Neural cell (in vitro differentiated cells): ENCODE measurements at regions not wholly inside any gene's neighbourhood (a gene's known extent, or its start where the extent isn't known, plus 50 kb on each side); places are given as distances from the start of the nearest gene placed in this dataset.

Experiments used
- H2AFZ ChIP-seq: fragments of 200-600, 300-800 bp; sonication (generic), shearing (Covaris generic); 2 replicates; pipeline ENCODE4 v1.6.0; 2014; ENCODE audit warnings: low read depth, mild to moderate bottlenecking, antibody characterized with exemption, low read length, moderate library complexity
- H3F3A ChIP-seq: fragments of 200-600 bp; shearing (Covaris generic); 2 replicates; pipeline ENCODE4 v1.6.1; 2016; ENCODE audit warnings: mild to moderate bottlenecking, moderate library complexity, mixed read lengths, antibody characterized with exemption, low read length; ENCODE audit not compliant: insufficient read depth, poor library complexity, severe bottlenecking
- H3K27ac ChIP-seq: fragments of 200-600, 300-800 bp; sonication (generic), shearing (Covaris generic); 2 replicates; pipeline ENCODE4 v1.5.1; 2014; ENCODE audit warnings: mild to moderate bottlenecking, low read length, moderate library complexity
- H3K27me3 ChIP-seq: fragments of 300-800, 200-600 bp; sonication (generic), shearing (Covaris generic); 2 replicates; pipeline ENCODE4 v1.6.0; 2014; ENCODE audit warnings: mild to moderate bottlenecking, low read depth, low read length, moderate library complexity; ENCODE audit not compliant: insufficient read depth
- H3K36me3 ChIP-seq: fragments of 300-800, 200-600 bp; sonication (generic), shearing (Covaris generic); 2 replicates; pipeline ENCODE4 v1.5.1; 2014; ENCODE audit warnings: mild to moderate bottlenecking, antibody characterized with exemption, low read length, moderate library complexity; ENCODE audit not compliant: insufficient read depth
- H3K4me2 ChIP-seq: fragments of 300-800, 200-600 bp; sonication (generic), shearing (Covaris generic); 2 replicates; pipeline ENCODE4 v1.6.0; 2014; ENCODE audit warnings: mild to moderate bottlenecking, low read length
- H3K4me3 ChIP-seq: fragments of 300-800, 200-600 bp; sonication (generic), shearing (Covaris generic); 2 replicates; pipeline ENCODE4 v1.5.1; 2014; ENCODE audit warnings: mild to moderate bottlenecking, low read length, moderate library complexity
- H3K79me2 ChIP-seq: fragments of 200-600 bp; shearing (Covaris generic); replicated peaks from 2 replicates; pipeline ENCODE4 v1.6.0; 2014; ENCODE audit warnings: mild to moderate bottlenecking, low read length, moderate library complexity; ENCODE audit not compliant: insufficient read depth
- H3K9ac ChIP-seq: fragments of 300-800, 200-600 bp; sonication (generic), shearing (Covaris generic); 2 replicates; pipeline ENCODE4 v1.6.1; 2016; ENCODE audit warnings: mild to moderate bottlenecking, low read length, mixed read lengths
- H3K9me2 ChIP-seq: fragments of 200-600 bp; shearing (Covaris generic); 2 replicates; pipeline ENCODE4 v1.6.1; 2016; ENCODE audit warnings: mild to moderate bottlenecking, low read length, mixed read lengths; ENCODE audit not compliant: insufficient read depth
- H3K9me3 ChIP-seq: fragments of 200-600, 300-800 bp; sonication (generic), shearing (Covaris generic); 2 replicates; pipeline ENCODE4 v1.6.1; 2016; ENCODE audit warnings: mild to moderate bottlenecking, mixed run types, low read length, moderate library complexity, mixed read lengths
- H4K20me1 ChIP-seq: fragments of 200-600 bp; shearing (Covaris generic); 2 replicates; pipeline ENCODE4 v1.6.1; 2016; ENCODE audit warnings: mild to moderate bottlenecking, mixed run types; ENCODE audit not compliant: insufficient read depth
- CTCF ChIP-seq: fragments of 450-650 bp; IDR thresholded peaks from 2 replicates; pipeline ENCODE4 v1.5.1; 2014; ENCODE audit warnings: antibody characterized with exemption, mild to moderate bottlenecking, moderate library complexity; ENCODE audit not compliant: poor library complexity, severe bottlenecking
- EP300 ChIP-seq: fragments of 450-650 bp; conservative IDR thresholded peaks from 2 replicates; pipeline ENCODE4 v1.6.1; 2014; ENCODE audit warnings: antibody characterized with exemption, mild to moderate bottlenecking, moderate library complexity; ENCODE audit not compliant: poor library complexity, severe bottlenecking
- EZH2 ChIP-seq: fragments of 200-600, 300-800 bp; shearing (Covaris generic), sonication (generic); IDR thresholded peaks from 2 replicates; pipeline ENCODE4 v1.6.1; 2014; ENCODE audit warnings: antibody characterized with exemption, low read length, borderline replicate concordance, mild to moderate bottlenecking; ENCODE audit not compliant: insufficient read depth, poor library complexity, severe bottlenecking
- MXI1 ChIP-seq: fragments of 450-650 bp; conservative IDR thresholded peaks from 2 replicates; pipeline ENCODE4 v1.6.1; 2014; ENCODE audit warnings: antibody characterized with exemption, mild to moderate bottlenecking; ENCODE audit not compliant: poor library complexity, severe bottlenecking
- POLR2AphosphoS5 ChIP-seq: IDR thresholded peaks from 2 replicates; pipeline ENCODE4 v1.6.1; 2012
- RAD21 ChIP-seq: fragments of 450-650 bp; conservative IDR thresholded peaks from 2 replicates; pipeline ENCODE4 v1.6.1; 2014; ENCODE audit warnings: antibody characterized with exemption, mild to moderate bottlenecking, moderate library complexity
- SMC3 ChIP-seq: fragments of 450-650 bp; conservative IDR thresholded peaks from 2 replicates; pipeline ENCODE4 v1.6.1; 2014; ENCODE audit warnings: antibody characterized with exemption, mild to moderate bottlenecking, moderate library complexity; ENCODE audit not compliant: poor library complexity
- TAF1 ChIP-seq: IDR thresholded peaks from 2 replicates; pipeline ENCODE4 v1.6.1; 2012; ENCODE audit warnings: low read depth
- TF ChIP-seq, protein P1 (sequence below): IDR thresholded peaks from 2 replicates; pipeline ENCODE4 v1.6.1; 2012; ENCODE audit warnings: borderline replicate concordance

DNA sequence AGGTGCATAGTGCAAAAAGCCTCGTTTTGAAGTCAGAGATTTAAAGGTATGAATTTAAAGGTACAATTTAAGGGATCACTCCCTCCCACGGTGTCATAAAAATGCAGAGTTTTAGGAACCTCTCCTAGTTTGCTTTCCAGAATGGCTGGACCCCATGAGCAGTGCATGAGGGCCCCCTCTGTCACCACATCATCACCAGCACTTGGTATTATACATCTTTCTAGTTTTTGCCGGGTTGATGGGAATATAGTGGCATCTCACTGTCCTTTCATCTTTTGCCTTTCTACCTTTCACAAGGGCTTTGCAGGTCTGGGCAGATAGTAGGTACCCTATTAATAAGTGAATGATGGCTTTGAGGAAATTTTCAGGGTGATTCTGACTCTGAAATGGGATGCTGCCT, 103.6 kb upstream of the AGBL1 start:
- Histone ChIP-seq H3F3A (no peaks in the 10 kb centered on the region), H3K9ac (no peak overlapping the region), H3K79me2 (no peaks in the 10 kb centered on the region), H3K27ac (no peak overlapping the region), H2AFZ (no peak overlapping the region), H3K4me2 (no peak overlapping the region), H3K9me3 (no peaks in the 10 kb centered on the region), H3K36me3 (no peaks in the 10 kb centered on the region), H3K4me3 (no peak overlapping the region), H3K9me2 (no peaks in the 10 kb centered on the region), H3K27me3 (no peaks in the 10 kb centered on the region), H4K20me1 (no peaks in the 10 kb centered on the region)
- TF ChIP-seq MXI1 (no peak), EZH2 (no peak), TAF1 (no peak), EP300 (no peak), RAD21 (no peak), POLR2AphosphoS5 (no peak), SMC3 (no peak), CTCF (no peak)
- TF ChIP-seq, protein P1, sequence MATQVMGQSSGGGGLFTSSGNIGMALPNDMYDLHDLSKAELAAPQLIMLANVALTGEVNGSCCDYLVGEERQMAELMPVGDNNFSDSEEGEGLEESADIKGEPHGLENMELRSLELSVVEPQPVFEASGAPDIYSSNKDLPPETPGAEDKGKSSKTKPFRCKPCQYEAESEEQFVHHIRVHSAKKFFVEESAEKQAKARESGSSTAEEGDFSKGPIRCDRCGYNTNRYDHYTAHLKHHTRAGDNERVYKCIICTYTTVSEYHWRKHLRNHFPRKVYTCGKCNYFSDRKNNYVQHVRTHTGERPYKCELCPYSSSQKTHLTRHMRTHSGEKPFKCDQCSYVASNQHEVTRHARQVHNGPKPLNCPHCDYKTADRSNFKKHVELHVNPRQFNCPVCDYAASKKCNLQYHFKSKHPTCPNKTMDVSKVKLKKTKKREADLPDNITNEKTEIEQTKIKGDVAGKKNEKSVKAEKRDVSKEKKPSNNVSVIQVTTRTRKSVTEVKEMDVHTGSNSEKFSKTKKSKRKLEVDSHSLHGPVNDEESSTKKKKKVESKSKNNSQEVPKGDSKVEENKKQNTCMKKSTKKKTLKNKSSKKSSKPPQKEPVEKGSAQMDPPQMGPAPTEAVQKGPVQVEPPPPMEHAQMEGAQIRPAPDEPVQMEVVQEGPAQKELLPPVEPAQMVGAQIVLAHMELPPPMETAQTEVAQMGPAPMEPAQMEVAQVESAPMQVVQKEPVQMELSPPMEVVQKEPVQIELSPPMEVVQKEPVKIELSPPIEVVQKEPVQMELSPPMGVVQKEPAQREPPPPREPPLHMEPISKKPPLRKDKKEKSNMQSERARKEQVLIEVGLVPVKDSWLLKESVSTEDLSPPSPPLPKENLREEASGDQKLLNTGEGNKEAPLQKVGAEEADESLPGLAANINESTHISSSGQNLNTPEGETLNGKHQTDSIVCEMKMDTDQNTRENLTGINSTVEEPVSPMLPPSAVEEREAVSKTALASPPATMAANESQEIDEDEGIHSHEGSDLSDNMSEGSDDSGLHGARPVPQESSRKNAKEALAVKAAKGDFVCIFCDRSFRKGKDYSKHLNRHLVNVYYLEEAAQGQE = no peak

DNA sequence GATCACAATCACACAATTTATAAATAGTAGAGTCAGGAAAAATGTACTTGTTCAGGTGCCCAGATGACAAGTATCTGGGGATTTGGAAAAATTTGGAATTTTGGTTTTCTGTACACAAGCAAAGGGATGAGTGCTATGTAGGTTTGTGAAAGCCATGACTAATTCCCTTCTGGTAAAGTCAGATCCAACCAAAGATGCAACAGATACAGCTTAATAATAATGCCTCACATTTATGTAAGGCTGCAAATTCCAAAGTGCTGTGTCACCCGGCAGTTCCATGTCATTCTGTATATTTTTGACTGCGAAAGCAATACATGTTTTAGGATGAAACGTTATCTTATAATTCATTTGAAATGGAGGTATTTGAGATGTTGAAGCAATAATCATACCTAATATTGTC, 102.7 kb upstream of the AGBL1 start:
- H3K36me3 ChIP-seq = no peaks in the 10 kb centered on the region
- H3K9me3 ChIP-seq = no peaks in the 10 kb centered on the region
- TF ChIP-seq EZH2 (no peak), TAF1 (no peak), EP300 (no peak)

DNA sequence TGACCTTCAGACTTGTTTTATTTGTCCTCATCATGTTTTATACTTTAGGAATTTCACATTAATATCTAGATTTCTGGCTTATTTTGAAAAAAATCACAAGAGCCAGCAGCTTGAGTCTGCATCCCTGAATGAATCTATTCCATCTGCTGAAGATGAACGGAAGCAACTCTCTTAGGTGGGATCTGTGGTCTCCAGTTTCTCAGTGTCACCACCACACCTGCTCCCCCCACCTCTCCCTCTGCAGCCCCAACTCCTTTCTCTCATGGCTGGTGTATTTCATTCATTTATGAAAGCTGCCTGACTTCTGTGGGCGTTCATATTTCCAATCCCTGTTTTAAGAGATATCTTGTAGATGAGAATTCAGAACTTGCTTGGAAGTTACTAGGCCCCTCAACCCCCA, 102.1 kb upstream of the AGBL1 start:
- H3K36me3 ChIP-seq = no peaks in the 10 kb centered on the region
- TF ChIP-seq EP300 = no peak
- TF ChIP-seq TAF1 = no peak
- TF ChIP-seq RAD21 = no peak
- no peak for TF ChIP-seq POLR2AphosphoS5
- TF ChIP-seq MXI1 = no peak
- TF ChIP-seq SMC3 = no peak
- TF ChIP-seq EZH2 = no peak
- TF ChIP-seq, protein P1 = no peak
- TF ChIP-seq CTCF = no peak
- no peak overlapping the region for H3K4me2 ChIP-seq
- H3K27ac ChIP-seq = no peak overlapping the region
- H3K9me3 ChIP-seq = no peaks in the 10 kb centered on the region
- H3K79me2 ChIP-seq = no peaks in the 10 kb centered on the region
- H3K9me2 ChIP-seq = no peaks in the 10 kb centered on the region
- H4K20me1 ChIP-seq = no peaks in the 10 kb centered on the region
- no peaks in the 10 kb centered on the region for H3F3A ChIP-seq
- H3K4me3 ChIP-seq = no peak overlapping the region
- H3K9ac ChIP-seq = no peak overlapping the region
- no peaks in the 10 kb centered on the region for H3K27me3 ChIP-seq
- H2AFZ ChIP-seq = no peak overlapping the region

More for the DNA sequence above, 102.7 kb upstream of the AGBL1 start:
- H3K79me2 ChIP-seq = no peaks in the 10 kb centered on the region
- no peak overlapping the region for H2AFZ ChIP-seq
- H3K9ac ChIP-seq = no peak overlapping the region
- no peaks in the 10 kb centered on the region for H3K27me3 ChIP-seq
- no peak overlapping the region for H3K4me3 ChIP-seq
- H3F3A ChIP-seq = no peaks in the 10 kb centered on the region
- no peak overlapping the region for H3K27ac ChIP-seq
- H3K9me2 ChIP-seq = no peaks in the 10 kb centered on the region
- H3K4me2 ChIP-seq = no peak overlapping the region
- no peaks in the 10 kb centered on the region for H4K20me1 ChIP-seq
